ENCODE measurements at regions not wholly inside any gene's neighbourhood (a gene's known extent, or its start where the extent isn't known, plus 50 kb on each side); places are given as distances from the start of the nearest gene placed in this dataset.
"Not testable (repeated sequence)": the region's sequence is repeated elsewhere in the genome, so short reads cannot be mapped to it uniquely, and the experiment has no call there.

GRCh38 chr2:20130160-20130560, 78.7 kb upstream of the LAPTM4A start:
- DNase-seq: no peak

- no peak for DNase-seq
These were observed 78.1 kb upstream of the LAPTM4A start for GRCh38 chr2:20129331-20130159.

- no peak for DNase-seq
These were observed 77.3 kb upstream of the LAPTM4A start for GRCh38 chr2:20128506-20129330.

- no peak for DNase-seq
These were observed 75.0 kb upstream of the LAPTM4A start for GRCh38 chr2:20126469-20126868.

- no peak for DNase-seq
These were observed 74.6 kb upstream of the LAPTM4A start for GRCh38 chr2:20126040-20126439.

- DNase-seq: no peak
These were observed 74.2 kb upstream of the LAPTM4A start for GRCh38 chr2:20125616-20126015.

- DNase-seq: no peak
These were observed 73.7 kb upstream of the LAPTM4A start for GRCh38 chr2:20125164-20125563.

GRCh38 chr2:20123871-20124594, 72.6 kb upstream of the LAPTM4A start:
- DNase-seq: no peak

- no peak for DNase-seq
These were observed 71.4 kb upstream of the LAPTM4A start for GRCh38 chr2:20122864-20123263.

GRCh38 chr2:20120569-20121416, 69.4 kb upstream of the LAPTM4A start:
- no peak for DNase-seq

- DNase-seq: no peak
These were observed 66.6 kb upstream of the LAPTM4A start for GRCh38 chr2:20118051-20118450.

- DNase-seq: no peak
These were observed 64.5 kb upstream of the LAPTM4A start for GRCh38 chr2:20115902-20116301.

GRCh38 chr2:20115374-20115773, 63.9 kb upstream of the LAPTM4A start:
- no peak for DNase-seq

- DNase-seq: no peak
These were observed 62.8 kb upstream of the LAPTM4A start for GRCh38 chr2:20113986-20114938.

- DNase-seq: no peak
These were observed 61.8 kb upstream of the LAPTM4A start for GRCh38 chr2:20113004-20113796.

- DNase-seq: not testable (repeated sequence)
These were observed 60.9 kb upstream of the LAPTM4A start for GRCh38 chr2:20112361-20112760.

- DNase-seq: no peak
These were observed 60.1 kb upstream of the LAPTM4A start for GRCh38 chr2:20111311-20112131.

- no peak for DNase-seq
These were observed 59.4 kb upstream of the LAPTM4A start for GRCh38 chr2:20110876-20111275.

- DNase-seq: no peak
These were observed 59.0 kb upstream of the LAPTM4A start for GRCh38 chr2:20110383-20110782.
